ENCODE measurements at regions not wholly inside any gene's neighbourhood (a gene's known extent, or its start where the extent isn't known, plus 50 kb on each side); places are given as distances from the start of the nearest gene placed in this dataset.
"Not testable (repeated sequence)": the region's sequence is repeated elsewhere in the genome, so short reads cannot be mapped to it uniquely, and the experiment has no call there.

GRCh38 chr7:76924756-76925155 lies 107.4 kb downstream of the SPDYE17 start:
- DNase-seq = not testable (repeated sequence)

DNA sequence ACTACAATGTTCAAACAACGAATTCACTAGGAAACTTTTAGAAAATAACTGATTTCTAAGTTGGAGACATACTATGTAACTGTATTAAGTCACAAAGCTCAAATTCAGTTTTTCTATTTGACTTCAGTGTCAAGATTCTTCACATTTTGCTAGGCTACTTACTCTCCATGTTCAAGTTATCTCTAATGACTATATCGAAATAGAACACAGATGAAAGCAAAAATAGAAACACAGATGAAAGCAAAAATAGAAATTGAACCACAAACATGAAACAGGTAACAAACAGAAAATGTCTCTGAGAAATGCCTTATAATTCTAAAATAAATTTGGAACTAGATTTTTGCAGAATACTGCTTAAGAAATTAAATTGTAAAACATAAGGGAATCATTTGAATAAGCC lies 113.5 kb downstream of the SPDYE17 start:
- not testable (repeated sequence) for DNase-seq

- DNase-seq = not testable (repeated sequence)
These were observed 117.8 kb downstream of the SPDYE17 start for GRCh38 chr7:76914361-76914760.

GRCh38 chr7:76912011-76912814 lies 119.9 kb downstream of the SPDYE17 start:
- not testable (repeated sequence) for DNase-seq

- not testable (repeated sequence) for DNase-seq
These were observed 127.5 kb downstream of the SPDYE17 start for GRCh38 chr7:76904688-76905087.

DNA sequence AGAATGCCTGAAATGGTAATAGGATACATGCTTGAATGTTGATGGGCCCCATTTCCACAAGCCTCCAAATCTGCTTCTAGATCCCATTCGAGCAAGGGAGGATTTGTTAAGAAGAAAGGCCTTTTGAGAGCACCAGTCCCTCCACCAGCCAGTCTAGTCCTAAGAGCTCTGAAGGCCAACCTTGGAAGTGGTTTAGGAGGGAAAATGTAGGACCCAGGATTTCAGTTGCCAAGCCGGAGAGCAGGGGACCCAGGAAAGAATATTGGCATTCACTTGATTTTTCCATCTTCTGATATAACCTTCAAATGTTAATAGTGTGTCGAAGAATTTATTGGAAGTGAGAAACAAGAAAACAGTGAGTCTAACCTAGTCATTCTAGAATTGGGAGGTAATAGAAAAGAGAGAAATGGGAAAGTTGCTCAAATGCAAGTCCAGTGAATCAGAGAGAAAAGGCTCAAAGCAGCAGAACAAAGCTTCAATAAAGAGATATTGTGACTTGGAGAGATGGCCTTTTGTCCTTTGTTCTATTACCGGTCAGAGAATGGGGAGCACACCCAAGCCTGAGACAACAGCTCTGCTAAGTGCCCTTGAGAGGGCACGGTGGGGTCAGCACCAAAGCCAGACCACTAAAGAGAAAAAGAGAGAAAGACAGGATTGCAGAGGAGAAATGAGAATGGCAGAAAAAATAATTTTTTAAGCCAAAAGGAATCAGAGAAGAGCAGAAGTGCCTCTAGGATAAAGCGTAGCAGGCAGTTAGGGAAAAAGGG lies 130.0 kb downstream of the SPDYE17 start:
- not testable (repeated sequence) for DNase-seq

DNA sequence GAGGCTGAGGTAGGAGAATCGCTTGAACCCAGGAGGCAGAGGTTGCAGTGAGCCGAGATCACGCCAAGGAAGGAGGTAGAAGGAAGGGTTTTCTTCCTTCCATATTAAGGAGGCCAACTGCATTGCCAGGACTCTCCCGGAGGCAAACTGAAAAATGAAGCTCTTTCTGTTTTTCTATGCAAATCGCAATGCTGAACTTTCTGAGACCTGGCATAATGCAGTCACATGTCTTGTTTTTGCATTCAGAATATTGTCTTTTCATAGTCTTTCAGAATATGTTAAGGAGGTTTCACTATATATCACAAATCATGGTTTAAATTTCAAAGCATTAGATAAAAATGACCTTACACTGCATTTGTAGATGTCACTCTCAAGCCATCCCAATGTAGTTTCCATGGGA lies 133.4 kb downstream of the SPDYE17 start:
- DNase-seq = not testable (repeated sequence)

GRCh38 chr7:76897007-76897406 lies 135.2 kb downstream of the SPDYE17 start:
- not testable (repeated sequence) for DNase-seq

DNA sequence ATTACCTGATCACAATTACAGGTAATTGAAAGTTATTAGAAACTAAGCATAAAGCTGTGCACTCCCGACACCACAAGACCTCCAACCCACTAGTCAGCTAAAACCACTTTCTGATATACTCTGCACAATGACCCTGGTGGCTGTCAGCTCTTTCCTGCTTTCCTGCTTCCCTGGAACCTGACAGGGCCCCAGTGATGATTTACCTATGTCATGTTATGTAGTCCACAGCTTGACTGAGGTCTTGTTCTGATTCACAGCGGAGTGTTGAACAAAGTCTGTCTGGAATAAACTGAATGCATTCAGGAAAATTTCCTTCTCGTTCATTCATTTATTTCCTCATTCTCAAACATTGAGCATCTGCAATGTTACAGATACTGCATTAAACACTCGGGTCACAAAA lies 136.5 kb downstream of the SPDYE17 start:
- DNase-seq = not testable (repeated sequence)

- DNase-seq = not testable (repeated sequence)
These were observed 140.4 kb downstream of the SPDYE17 start for GRCh38 chr7:76891771-76892170.

DNA sequence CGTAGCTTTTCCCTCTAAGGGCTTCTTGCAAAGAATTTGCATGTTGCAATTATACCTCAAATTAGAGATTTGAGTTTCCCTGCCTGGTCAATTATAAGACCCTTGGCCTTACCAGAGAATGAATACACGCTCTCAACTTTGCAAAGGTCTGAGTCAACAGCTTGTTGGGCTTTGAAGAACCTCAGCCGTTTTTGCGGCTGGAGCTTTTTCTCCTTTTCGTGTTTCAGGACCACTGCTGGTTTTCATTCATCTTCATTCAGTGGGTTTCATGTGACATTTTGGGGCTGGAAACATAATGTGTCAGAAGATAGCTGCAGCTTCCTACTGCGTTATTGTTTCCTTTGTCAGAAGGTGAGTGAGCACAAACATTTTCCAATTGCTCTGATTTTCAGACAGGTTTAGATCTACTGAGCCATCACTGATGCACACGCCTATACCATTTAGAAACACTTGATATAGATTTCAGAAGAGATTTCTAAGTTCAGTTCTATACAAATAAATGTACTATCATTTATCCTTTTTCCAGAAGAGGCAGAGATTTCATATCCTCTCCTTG lies 152.3 kb downstream of the SPDYE17 start:
- DNase-seq = not testable (repeated sequence)

DNA sequence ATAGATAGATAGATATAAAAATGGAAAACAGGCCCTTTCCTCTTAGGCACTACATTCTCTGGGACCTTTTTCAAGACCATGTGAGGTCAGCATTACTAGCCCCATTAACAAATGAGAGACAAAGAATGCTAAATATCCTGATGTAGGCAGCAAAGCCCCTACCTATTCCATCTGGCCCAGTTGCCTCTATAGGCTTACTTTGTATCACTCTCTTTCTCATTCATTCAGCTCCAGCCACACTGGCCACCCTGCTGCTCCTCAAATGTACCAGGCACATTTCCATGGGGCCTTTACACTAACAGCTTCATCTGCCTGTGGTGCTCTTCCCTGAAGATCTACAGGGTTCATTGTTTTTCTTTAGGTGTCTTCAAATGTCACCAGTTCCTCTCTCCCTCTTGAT lies 156.4 kb downstream of the SPDYE17 start:
- DNase-seq = not testable (repeated sequence)

GRCh38 chr7:76870504-76870808 lies 161.7 kb downstream of the SPDYE17 start:
- DNase-seq = not testable (repeated sequence)

- DNase-seq = not testable (repeated sequence)
These were observed 164.7 kb downstream of the SPDYE17 start for GRCh38 chr7:76867364-76867889.

- not testable (repeated sequence) for DNase-seq
These were observed 168.9 kb downstream of the SPDYE17 start for GRCh38 chr7:76863150-76863773.

DNA sequence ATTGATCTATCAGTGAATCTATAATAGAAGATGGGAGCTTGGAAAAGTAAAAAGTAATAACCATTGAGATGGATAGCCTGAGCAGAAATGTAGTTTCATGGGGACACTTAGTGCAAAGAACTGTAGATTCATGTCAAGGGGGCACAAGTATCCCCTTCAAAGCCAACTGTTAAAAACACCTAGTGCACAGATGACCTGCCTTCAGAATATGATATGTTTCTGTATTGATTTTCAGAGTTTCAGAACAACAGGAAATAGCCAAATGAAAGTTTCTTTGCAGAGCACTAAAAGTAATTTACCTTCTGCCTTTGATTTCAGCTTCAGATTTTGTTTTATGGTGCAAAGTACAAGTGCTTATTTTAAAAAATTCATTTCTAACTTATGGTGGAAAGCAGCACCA lies 169.9 kb downstream of the SPDYE17 start:
- not testable (repeated sequence) for DNase-seq

- DNase-seq = not testable (repeated sequence)
These were observed 172.2 kb downstream of the SPDYE17 start for GRCh38 chr7:76859933-76860332.

- DNase-seq = not testable (repeated sequence)
These were observed 177.5 kb downstream of the SPDYE17 start for GRCh38 chr7:76854631-76855030.

GRCh38 chr7:76852787-76853584 lies 179.2 kb downstream of the SPDYE17 start:
- DNase-seq = not testable (repeated sequence)

GRCh38 chr7:76852362-76852761 lies 179.8 kb downstream of the SPDYE17 start:
- DNase-seq = not testable (repeated sequence)

DNA sequence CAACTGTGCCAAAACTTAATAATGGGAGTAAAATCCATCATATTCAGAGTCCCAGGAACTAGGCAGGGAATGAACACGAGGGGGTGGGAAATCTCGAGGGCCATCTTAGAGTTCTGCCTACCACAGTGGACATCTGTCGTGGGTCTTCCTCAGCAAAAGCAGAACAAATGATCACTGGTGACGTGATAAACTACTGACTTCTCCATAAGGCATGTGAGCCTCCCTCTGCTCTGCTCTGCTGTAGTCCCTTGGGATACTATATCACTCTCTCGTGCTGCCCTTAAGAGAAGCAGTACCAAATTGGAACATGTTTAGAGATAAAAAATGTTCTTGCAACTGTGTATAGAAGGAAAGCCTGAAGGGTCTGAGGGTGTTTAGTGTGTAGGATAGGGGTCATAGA lies 180.5 kb downstream of the SPDYE17 start:
- not testable (repeated sequence) for DNase-seq
